GM12878 (cell line): ENCODE measurements at regions not wholly inside any gene's neighbourhood (a gene's known extent, or its start where the extent isn't known, plus 50 kb on each side); places are given as distances from the start of the nearest gene placed in this dataset.

ENCODE experiments used
- ATAC-seq: fragments of 200-7000 bp; cut with Tn5 transposase; 3 replicates; pipeline ENCODE4 v1.9.1; 2020; ENCODE audit warnings: mild to moderate bottlenecking, moderate library complexity
- BruUV-seq: library from RNA; stranded (reverse); fragments of 400-500 nt; replicated peaks from 2 replicates; lab custom pipeline; 2021; lab: Mats Ljungman, UMichigan
- CTCF ChIA-PET: fragments of 300-600 bp; sonication (Branson Sonifier 250); formaldehyde crosslinking; extraction: SDS; loops from one replicate; lab custom pipeline; 2021; ENCODE audit warnings: inconsistent platforms; lab: Yijun Ruan, JAX
- POLR2A ChIA-PET: fragments of 350-600 bp; formaldehyde crosslinking; extraction: SDS; loops from one replicate; lab custom pipeline; 2021; ENCODE audit warnings: inconsistent platforms; lab: Charles Lee
- RAD21 ChIA-PET: fragments of 300-600 bp; sonication (Branson Sonifier 250); formaldehyde crosslinking; loops from one replicate; lab custom pipeline; 2023; ENCODE audit warnings: antibody characterized with exemption; ENCODE audit not compliant: unreplicated experiment; lab: Charles Lee
- SMC1A ChIA-PET: fragments of 300-600 bp; sonication (Branson Sonifier 250); formaldehyde crosslinking; loops from one replicate; lab custom pipeline; 2023; ENCODE audit not compliant: unreplicated experiment, uncharacterized antibody; lab: Charles Lee
- DNase-seq: peaks from one replicate; pipeline ENCODE4 v3.0.0-alpha.2; 2011; ENCODE audit warnings: low read depth, low spot score
- FAIRE-seq: peaks from 3 replicates; lab custom pipeline; 2011; peaks lifted over from hg19 to GRCh38; lab: Jason Lieb, UNC
- H2AFZ ChIP-seq: 2 replicates; pipeline ENCODE4 v1.6.0; 2011; ENCODE audit warnings: low read depth, low read length, control low read depth; ENCODE audit not compliant: control insufficient read depth
- H3K27ac ChIP-seq: 2 replicates; pipeline ENCODE4 v1.5.1; 2011; ENCODE audit warnings: control low read depth; ENCODE audit not compliant: control insufficient read depth, insufficient read depth
- H3K27me3 ChIP-seq, 2 experiments: replicated peaks in 1 of 2; 2 replicates each; pipeline versions ENCODE4 v1.6.0 to v1.6.1; 2011; ENCODE audit warnings: low read length in 1 of 2; ENCODE audit not compliant: control insufficient read depth in 2 of 2, insufficient read depth in 2 of 2
- H3K36me3 ChIP-seq, 2 experiments: 2 replicates each; pipeline ENCODE4 v1.5.1; 2011; ENCODE audit warnings: low read length in 1 of 2; ENCODE audit not compliant: control insufficient read depth in 2 of 2, insufficient read depth in 2 of 2
- H3K4me1 ChIP-seq: 2 replicates; pipeline ENCODE4 v1.6.1; 2011; ENCODE audit warnings: mild to moderate bottlenecking, low read length, moderate library complexity, mixed read lengths; ENCODE audit not compliant: control insufficient read depth, insufficient read depth
- H3K4me2 ChIP-seq: 2 replicates; pipeline ENCODE4 v1.6.0; 2011; ENCODE audit warnings: control low read depth; ENCODE audit not compliant: control insufficient read depth, insufficient read depth
- H3K4me3 ChIP-seq: fragments of 200-600 bp; sonication (generic); 2 replicates; pipeline ENCODE4 v1.5.1; 2016
- H3K79me2 ChIP-seq: 2 replicates; pipeline ENCODE4 v1.6.0; 2011; ENCODE audit warnings: low read length; ENCODE audit not compliant: control insufficient read depth, insufficient read depth
- H3K9ac ChIP-seq: 2 replicates; pipeline ENCODE4 v1.8.0; 2011; ENCODE audit warnings: low read length, control low read depth, mixed read lengths; ENCODE audit not compliant: control insufficient read depth, insufficient read depth
- H3K9me3 ChIP-seq: replicated peaks from 3 replicates; pipeline ENCODE4 v1.5.1; 2011; ENCODE audit warnings: mild to moderate bottlenecking, low read length; ENCODE audit not compliant: control insufficient read depth, insufficient read depth
- H4K20me1 ChIP-seq: 2 replicates; pipeline ENCODE4 v1.6.0; 2011; ENCODE audit not compliant: control insufficient read depth, insufficient read depth
- CREM ChIP-seq: IDR thresholded peaks from 2 replicates; pipeline ENCODE4 v1.6.1; 2014; ENCODE audit warnings: antibody characterized with exemption, low read depth
- HDAC2 ChIP-seq: fragments of 200-600 bp; sonication (generic); IDR thresholded peaks from 2 replicates; pipeline ENCODE4 v1.6.1; 2017
- MTA3 ChIP-seq: IDR thresholded peaks from 2 replicates; pipeline ENCODE4 v1.6.1; 2012; ENCODE audit warnings: low read length, inconsistent platforms, borderline replicate concordance
- NBN ChIP-seq: fragments of 450-650 bp; IDR thresholded peaks from 2 replicates; pipeline ENCODE4 v1.6.1; 2016
- RAD51 ChIP-seq: fragments of 450-650 bp; IDR thresholded peaks from 2 replicates; pipeline ENCODE4 v1.6.1; 2016; ENCODE audit warnings: moderate library complexity, mild to moderate bottlenecking, inconsistent platforms
- RELB ChIP-seq: fragments of 450-650 bp; IDR thresholded peaks from 2 replicates; pipeline ENCODE4 v1.6.1; 2017; ENCODE audit warnings: low read depth, mild to moderate bottlenecking, moderate library complexity
- SMARCA5 ChIP-seq: fragments of 450-650 bp; IDR thresholded peaks from 2 replicates; pipeline ENCODE4 v1.6.1; 2017; ENCODE audit warnings: mild to moderate bottlenecking
- SREBF1 ChIP-seq: IDR thresholded peaks from 2 replicates; pipeline ENCODE4 v1.6.1; 2012; ENCODE audit warnings: mild to moderate bottlenecking, low read length
- TAF1 ChIP-seq: IDR thresholded peaks from 2 replicates; pipeline ENCODE4 v1.6.1; 2011; ENCODE audit warnings: mild to moderate bottlenecking, low read depth, low read length, borderline replicate concordance
- YY1 ChIP-seq: IDR thresholded peaks from 2 replicates; pipeline ENCODE4 v1.6.1; 2011; ENCODE audit warnings: low read depth, mild to moderate bottlenecking, low read length
- ZNF24 ChIP-seq: fragments of 450-650 bp; IDR thresholded peaks from 2 replicates; pipeline ENCODE4 v1.6.1; 2017; ENCODE audit warnings: antibody characterized with exemption, mild to moderate bottlenecking
- WGBS: methylation state at CpG from one replicate; pipeline ENCODE4 v1.1.6; 2016; ENCODE audit warnings: low lambda C conversion rate; ENCODE audit not compliant: insufficient replicate concordance, insufficient coverage; ENCODE audit errors: missing lambda C conversion rate; 5-methylcytosine and 5-hydroxymethylcytosine counted together
- in situ Hi-C: fragments of 300-500 bp; cut with MboI; formaldehyde crosslinking; loops from 9 replicates; pipeline ENCODE4 v1.14.3; 2018; ENCODE audit warnings: mixed read lengths
- intact Hi-C: fragments of 100-400 bp; cut with micrococcal nuclease; formaldehyde crosslinking; loops from one replicate; pipeline ENCODE4 v1.14.2; 2022; ENCODE audit not compliant: unreplicated experiment

- intact Hi-C loops: no loop called here
- Histone ChIP-seq H3K79me2 (no peaks in the 10 kb centered on the region), H4K20me1 (no peaks in the 10 kb centered on the region), H3K4me2 (no peak overlapping the region), H2AFZ (no peak overlapping the region), H3K27ac (no peak overlapping the region), H3K9me3 (no peaks in the 10 kb centered on the region), H3K27me3 (peaks cover 0 to 2% of the 10 kb centered on the region in 2 experiments; a peak in 2 of 4 replicates)
- no peak for FAIRE-seq
- SMC1A ChIA-PET: no interaction called here
- ATAC-seq: no peak
- DNase-seq: no peak
- CTCF ChIA-PET: no interaction called here
- BruUV-seq: no TSS peak
- TF ChIP-seq NBN (no peak), YY1 (no peak), MTA3 (no peak), SMARCA5 (no peak), RELB (no peak), HDAC2 (no peak), SREBF1 (no peak), CREM (no peak), RAD51 (no peak)
- TF ChIP-seq, all 136 proteins: peak for 0
- 37% methylated on average over 3 of the region's 3 CpGs for WGBS
- Histone ChIP-seq H3K4me3 (no peak overlapping the region), H3K36me3 (no peaks in the 10 kb centered on the region), H3K9ac (no peak overlapping the region), H3K4me1 (no peaks in the 10 kb centered on the region)
- RAD21 ChIA-PET: no interaction called here
- in situ Hi-C loops: no loop called here
- POLR2A ChIA-PET: no interaction called here
Measured at GRCh38 chr2:45253151-45253550, 243.9 kb upstream of the SIX2 start.

GRCh38 chr2:45250176-45250575, 240.9 kb upstream of the SIX2 start:
- no TSS peak for BruUV-seq
- POLR2A ChIA-PET: no interaction called here

More at GRCh38 chr2:45250176-45250575, 240.9 kb upstream of the SIX2 start:
- ChIA-PET RAD21 (no interaction called here), CTCF (no interaction called here), SMC1A (no interaction called here)
- TF ChIP-seq MTA3: no peak
- TF ChIP-seq ZNF24: no peak
- no peak for TF ChIP-seq TAF1
- Histone ChIP-seq H4K20me1 (no peaks in the 10 kb centered on the region), H3K4me1 (no peaks in the 10 kb centered on the region), H3K27ac (no peak overlapping the region), H3K9ac (no peak overlapping the region), H2AFZ (no peak overlapping the region), H3K9me3 (no peaks in the 10 kb centered on the region), H3K4me3 (no peak overlapping the region), H3K79me2 (no peaks in the 10 kb centered on the region), H3K36me3 (no peaks in the 10 kb centered on the region), H3K27me3 (peaks cover 0 to 2% of the 10 kb centered on the region in 2 experiments; a peak in 1 of 4 replicates), H3K4me2 (no peak overlapping the region)
- in situ Hi-C loops: no loop called here
- no peak for ATAC-seq
- no peak for FAIRE-seq
- no peak for DNase-seq
- intact Hi-C loops: no loop called here
